Endothelial cell of umbilical vein (primary cell): ENCODE measurements at regions not wholly inside any gene's neighbourhood (a gene's known extent, or its start where the extent isn't known, plus 50 kb on each side); places are given as distances from the start of the nearest gene placed in this dataset.

Experiments
- BruUV-seq: library from RNA; stranded (reverse); fragments of 400-500 nt; replicated peaks from 2 replicates; lab custom pipeline; 2021; lab: Mats Ljungman, UMichigan
- CTCF ChIA-PET: fragments of 300-600, 350-600 bp; sonication (Branson Sonifier 250); formaldehyde crosslinking; loops from one replicate; lab custom pipeline; 2021; ENCODE audit warnings: antibody characterized with exemption, inconsistent platforms; lab: Charles Lee
- POLR2A ChIA-PET: fragments of 300-600, 350-600 bp; sonication (Branson Sonifier 250); formaldehyde crosslinking; loops from one replicate; lab custom pipeline; 2021; ENCODE audit warnings: antibody characterized with exemption, inconsistent platforms; lab: Charles Lee
- DNase-seq: peaks from one replicate; pipeline ENCODE4 v3.0.0-alpha.2; 2011; ENCODE audit warnings: low read depth, low spot score
- FAIRE-seq: peaks from 2 replicates; lab custom pipeline; 2011; peaks lifted over from hg19 to GRCh38; lab: Jason Lieb, UNC
- H2AFZ ChIP-seq: 2 replicates; pipeline ENCODE4 v1.6.0; 2012; ENCODE audit warnings: low read depth, low read length, control low read depth, inconsistent platforms
- H3K27ac ChIP-seq: 2 replicates; pipeline ENCODE4 v1.5.1; 2011; ENCODE audit warnings: low read depth, mild to moderate bottlenecking, control low read depth, low read length, moderate library complexity; ENCODE audit not compliant: insufficient read depth
- H3K27me3 ChIP-seq, 2 experiments: 2 replicates each; pipeline versions ENCODE4 v1.6.0 to v1.6.1; 2011; ENCODE audit warnings: low read length in 2 of 2, mixed read lengths in 1 of 2; ENCODE audit not compliant: control insufficient read depth in 2 of 2, insufficient read depth in 2 of 2
- H3K36me3 ChIP-seq, 2 experiments: 2 replicates in 1 of 2; 3 replicates in 1 of 2; pipeline ENCODE4 v1.5.1; 2011; ENCODE audit warnings: low read length in 2 of 2, mild to moderate bottlenecking in 1 of 2, moderate library complexity in 1 of 2; ENCODE audit not compliant: control insufficient read depth in 2 of 2, insufficient read depth in 2 of 2; ENCODE audit errors: extremely low read depth in 1 of 2
- H3K4me1 ChIP-seq: 3 replicates; pipeline ENCODE4 v1.5.1; 2011; ENCODE audit warnings: mild to moderate bottlenecking, low read length; ENCODE audit not compliant: control insufficient read depth, insufficient read depth; ENCODE audit errors: extremely low read depth
- H3K4me2 ChIP-seq: 2 replicates; pipeline ENCODE4 v1.6.1; 2011; ENCODE audit warnings: low read length, control low read depth, mixed read lengths; ENCODE audit not compliant: insufficient read depth
- H3K4me3 ChIP-seq, 3 experiments: fragments of 200-600 bp in 1 of 3; sonication (generic), shearing (Covaris generic) in 1 of 3; replicated peaks in 1 of 3; 2 replicates each; pipeline ENCODE4 v1.5.1; 2011 to 2016; ENCODE audit warnings: control low read depth in 3 of 3, low read length in 3 of 3, mild to moderate bottlenecking in 2 of 3, inconsistent platforms in 1 of 3, low read depth in 1 of 3, moderate library complexity in 1 of 3; ENCODE audit not compliant: insufficient read depth in 1 of 3
- H3K79me2 ChIP-seq: 2 replicates; pipeline ENCODE4 v1.6.0; 2012; ENCODE audit warnings: low read length, inconsistent platforms; ENCODE audit not compliant: control insufficient read depth, insufficient read depth
- H3K9ac ChIP-seq: replicated peaks from 2 replicates; pipeline ENCODE3; 2011; ENCODE audit warnings: low read length, control low read depth; ENCODE audit not compliant: insufficient read depth; ENCODE audit errors: extremely low read depth
- H3K9me1 ChIP-seq: replicated peaks from 3 replicates; pipeline ENCODE4 v1.6.0; 2011; ENCODE audit warnings: mild to moderate bottlenecking, low read length; ENCODE audit not compliant: control insufficient read depth, insufficient read depth; ENCODE audit errors: extremely low read depth
- H3K9me3 ChIP-seq: replicated peaks from 2 replicates; pipeline ENCODE4 v1.5.1; 2012; ENCODE audit warnings: low read length, inconsistent platforms; ENCODE audit not compliant: control insufficient read depth, insufficient read depth
- H4K20me1 ChIP-seq: replicated peaks from 2 replicates; pipeline ENCODE3; 2011; ENCODE audit warnings: mild to moderate bottlenecking, low read length; ENCODE audit not compliant: control insufficient read depth, insufficient read depth; ENCODE audit errors: extremely low read depth
- EZH2 ChIP-seq: IDR thresholded peaks from 2 replicates; pipeline ENCODE4 v1.6.1; 2012; ENCODE audit warnings: borderline replicate concordance, low read depth, mild to moderate bottlenecking, moderate library complexity, low read length, inconsistent platforms; ENCODE audit not compliant: severe bottlenecking
- FOS ChIP-seq: IDR thresholded peaks from 2 replicates; pipeline ENCODE4 v1.6.1; 2011; ENCODE audit warnings: mild to moderate bottlenecking, low read length, moderate library complexity, borderline replicate concordance; ENCODE audit not compliant: insufficient read depth
- GATA2 ChIP-seq: IDR thresholded peaks from 2 replicates; pipeline ENCODE4 v1.7.0; 2011; ENCODE audit warnings: low read depth, mild to moderate bottlenecking, moderate library complexity, mixed read lengths, low read length; ENCODE audit not compliant: insufficient read length, insufficient read depth
- JUN ChIP-seq: IDR thresholded peaks from 2 replicates; pipeline ENCODE4 v1.6.1; 2011; ENCODE audit warnings: borderline replicate concordance, low read depth; ENCODE audit not compliant: insufficient read length, insufficient read depth
- MYC ChIP-seq: IDR thresholded peaks from one replicate; pipeline ENCODE4 v1.6.1; 2011; ENCODE audit warnings: mild to moderate bottlenecking, low read depth, low read length
- POLR2A ChIP-seq: IDR thresholded peaks from 2 replicates; pipeline ENCODE4 v1.6.1; 2012; ENCODE audit warnings: low read depth, mild to moderate bottlenecking, control low read depth, low read length
- POLR2AphosphoS5 ChIP-seq: IDR thresholded peaks from 2 replicates; pipeline ENCODE4 v1.6.1; 2012; ENCODE audit warnings: low read depth, mild to moderate bottlenecking, control low read depth, low read length, moderate library complexity; ENCODE audit not compliant: insufficient read depth
- dilution Hi-C: fragments of 300-500 bp; cut with MboI; formaldehyde crosslinking; loops from one replicate; pipeline ENCODE4 v1.15.0; 2019; ENCODE audit warnings: low sequenced_read_pairs; ENCODE audit not compliant: extremely low pct_ligation_motif_present
- intact Hi-C: fragments of 100-400 bp; cut with micrococcal nuclease; formaldehyde crosslinking; loops from one replicate; pipeline ENCODE4 v1.10.0; 2022
- TF ChIP-seq, protein P1 (sequence below): IDR thresholded peaks from 2 replicates; pipeline ENCODE4 v1.6.1; 2011; ENCODE audit not compliant: insufficient read depth, insufficient read length
- TF ChIP-seq, protein P2 (sequence below), 2 donors: IDR thresholded peaks; 1 replicate in 1 of 2; 2 replicates in 1 of 2; pipeline ENCODE4 v1.5.1; 2011; ENCODE audit warnings: low read length in 2 of 2, mild to moderate bottlenecking in 2 of 2, moderate library complexity in 2 of 2, control low read depth in 1 of 2, inconsistent platforms in 1 of 2, low read depth in 1 of 2; ENCODE audit not compliant: insufficient read depth in 1 of 2; ENCODE audit errors: extremely low read depth in 1 of 2

DNA sequence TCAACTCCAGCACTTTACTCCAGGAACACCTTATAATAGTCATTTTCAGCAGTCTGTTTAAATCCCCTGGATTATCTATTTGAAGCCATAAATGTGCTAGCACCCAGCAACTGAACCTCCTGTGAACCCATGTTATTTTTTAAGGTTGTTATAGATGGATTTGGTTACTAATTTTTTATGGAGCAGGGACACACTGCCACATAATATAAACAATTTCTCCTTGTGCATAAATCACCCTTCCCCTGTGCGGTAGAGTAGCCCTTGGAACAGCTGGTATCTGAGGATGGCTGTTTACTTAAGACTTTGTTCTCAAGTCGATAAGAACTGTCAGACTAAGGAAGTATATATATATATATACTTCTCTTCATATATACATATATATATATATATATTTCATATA, 367.4 kb downstream of the EPHA4 start:
- no peaks in the 10 kb centered on the region for H3K36me3 ChIP-seq
- no peaks in the 10 kb centered on the region for H3K27me3 ChIP-seq
- no peak for FAIRE-seq
- no peak overlapping the region for H2AFZ ChIP-seq
- TF ChIP-seq POLR2A (no peak), MYC (no peak), FOS (no peak), GATA2 (no peak), EZH2 (no peak), POLR2AphosphoS5 (no peak), JUN (no peak)
- TF ChIP-seq, protein P1, sequence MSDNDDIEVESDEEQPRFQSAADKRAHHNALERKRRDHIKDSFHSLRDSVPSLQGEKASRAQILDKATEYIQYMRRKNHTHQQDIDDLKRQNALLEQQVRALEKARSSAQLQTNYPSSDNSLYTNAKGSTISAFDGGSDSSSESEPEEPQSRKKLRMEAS, result no peak
- TF ChIP-seq, protein P2, sequence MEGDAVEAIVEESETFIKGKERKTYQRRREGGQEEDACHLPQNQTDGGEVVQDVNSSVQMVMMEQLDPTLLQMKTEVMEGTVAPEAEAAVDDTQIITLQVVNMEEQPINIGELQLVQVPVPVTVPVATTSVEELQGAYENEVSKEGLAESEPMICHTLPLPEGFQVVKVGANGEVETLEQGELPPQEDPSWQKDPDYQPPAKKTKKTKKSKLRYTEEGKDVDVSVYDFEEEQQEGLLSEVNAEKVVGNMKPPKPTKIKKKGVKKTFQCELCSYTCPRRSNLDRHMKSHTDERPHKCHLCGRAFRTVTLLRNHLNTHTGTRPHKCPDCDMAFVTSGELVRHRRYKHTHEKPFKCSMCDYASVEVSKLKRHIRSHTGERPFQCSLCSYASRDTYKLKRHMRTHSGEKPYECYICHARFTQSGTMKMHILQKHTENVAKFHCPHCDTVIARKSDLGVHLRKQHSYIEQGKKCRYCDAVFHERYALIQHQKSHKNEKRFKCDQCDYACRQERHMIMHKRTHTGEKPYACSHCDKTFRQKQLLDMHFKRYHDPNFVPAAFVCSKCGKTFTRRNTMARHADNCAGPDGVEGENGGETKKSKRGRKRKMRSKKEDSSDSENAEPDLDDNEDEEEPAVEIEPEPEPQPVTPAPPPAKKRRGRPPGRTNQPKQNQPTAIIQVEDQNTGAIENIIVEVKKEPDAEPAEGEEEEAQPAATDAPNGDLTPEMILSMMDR (IDR thresholded peaks at IDR 0.05; ENCODE audit: extremely low read depth in 1 of 2, insufficient read depth in 1 of 2, low read depth in 1 of 2, low read length in 2 of 2), result no peak
- H3K9me3 ChIP-seq, result no peaks in the 10 kb centered on the region
- no peak for DNase-seq
- no peaks in the 10 kb centered on the region for H3K9me1 ChIP-seq
- H3K4me2 ChIP-seq, result no peak overlapping the region
- H3K4me3 ChIP-seq, result no peak overlapping the region
- BruUV-seq, result no TSS peak
- H3K79me2 ChIP-seq, result no peaks in the 10 kb centered on the region
- POLR2A ChIA-PET, result no interaction called here
- CTCF ChIA-PET, result no interaction called here
- no peak overlapping the region for H3K27ac ChIP-seq
- no peaks in the 10 kb centered on the region for H3K4me1 ChIP-seq
- dilution Hi-C loops (no loop called here), intact Hi-C loops (no loop called here)
- no peaks in the 10 kb centered on the region for H4K20me1 ChIP-seq
- no peak overlapping the region for H3K9ac ChIP-seq
